ENCODE measurements at regions not wholly inside any gene's neighbourhood (a gene's known extent, or its start where the extent isn't known, plus 50 kb on each side); places are given as distances from the start of the nearest gene placed in this dataset.

GRCh38 chr2:225971433-225971832 is 571.9 kb downstream of the NYAP2 start:
- Histone ChIP-seq H3K79me2 (no peaks in the 10 kb centered on the region), H3K4me3 (ENCODE audit: low read depth, low read length) (no peak overlapping the region), H2AFZ (no peak overlapping the region), H3K4me2 (ENCODE audit: low read length) (no peak overlapping the region), H3K27me3 (ENCODE audit: control insufficient read depth, insufficient read depth, low read length) (no peaks in the 10 kb centered on the region), H3K36me3 (ENCODE audit: control insufficient read depth, insufficient read depth, low read length) (no peaks in the 10 kb centered on the region), H3K9me3 (ENCODE audit: control insufficient read depth, low read length) (no peaks in the 10 kb centered on the region), H3K27ac (no peak overlapping the region), H3K4me1 (no peaks in the 10 kb centered on the region), H3K9ac (no peak overlapping the region)
- no peak for TF ChIP-seq CTCF (IDR thresholded peaks at IDR 0.05)

- H3K27me3 ChIP-seq (ENCODE audit: control insufficient read depth, insufficient read depth, low read length), result no peaks in the 10 kb centered on the region
- H3K4me2 ChIP-seq (ENCODE audit: low read length), result no peak overlapping the region
- no peak overlapping the region for H3K4me3 ChIP-seq (ENCODE audit: low read depth, low read length)
- H3K36me3 ChIP-seq (ENCODE audit: control insufficient read depth, insufficient read depth, low read length), result no peaks in the 10 kb centered on the region
- H3K27ac ChIP-seq, result no peak overlapping the region
- H3K79me2 ChIP-seq, result no peaks in the 10 kb centered on the region
- no peak for TF ChIP-seq CTCF (IDR thresholded peaks at IDR 0.05)
- no peaks in the 10 kb centered on the region for H3K9me3 ChIP-seq (ENCODE audit: control insufficient read depth, low read length)
- no peaks in the 10 kb centered on the region for H3K4me1 ChIP-seq
- no peak overlapping the region for H3K9ac ChIP-seq
- H2AFZ ChIP-seq, result no peak overlapping the region
Measured at GRCh38 chr2:225948903-225949302, 549.4 kb downstream of the NYAP2 start.

GRCh38 chr2:225938991-225939390 is 539.5 kb downstream of the NYAP2 start:
- Histone ChIP-seq H3K4me2 (ENCODE audit: low read length) (no peak overlapping the region), H3K9ac (no peak overlapping the region), H3K36me3 (ENCODE audit: control insufficient read depth, insufficient read depth, low read length) (no peaks in the 10 kb centered on the region), H3K27me3 (ENCODE audit: control insufficient read depth, insufficient read depth, low read length) (no peaks in the 10 kb centered on the region), H2AFZ (no peak overlapping the region), H3K79me2 (no peaks in the 10 kb centered on the region), H3K27ac (no peak overlapping the region), H3K4me1 (no peaks in the 10 kb centered on the region), H3K9me3 (ENCODE audit: control insufficient read depth, low read length) (no peaks in the 10 kb centered on the region), H3K4me3 (ENCODE audit: low read depth, low read length) (no peak overlapping the region)
- TF ChIP-seq CTCF (IDR thresholded peaks at IDR 0.05), result no peak

GRCh38 chr2:225937625-225938187 is 538.2 kb downstream of the NYAP2 start:
- no peak overlapping the region for H3K4me2 ChIP-seq (ENCODE audit: low read length)
- H3K36me3 ChIP-seq (ENCODE audit: control insufficient read depth, insufficient read depth, low read length), result no peaks in the 10 kb centered on the region
- no peaks in the 10 kb centered on the region for H3K79me2 ChIP-seq
- H3K9ac ChIP-seq, result no peak overlapping the region
- H3K9me3 ChIP-seq (ENCODE audit: control insufficient read depth, low read length), result no peaks in the 10 kb centered on the region
- no peak for TF ChIP-seq CTCF (IDR thresholded peaks at IDR 0.05)
- no peaks in the 10 kb centered on the region for H3K27me3 ChIP-seq (ENCODE audit: control insufficient read depth, insufficient read depth, low read length)
- no peak overlapping the region for H2AFZ ChIP-seq
- no peak overlapping the region for H3K27ac ChIP-seq
- H3K4me3 ChIP-seq (ENCODE audit: low read depth, low read length), result no peak overlapping the region
- H3K4me1 ChIP-seq, result no peaks in the 10 kb centered on the region

GRCh38 chr2:225932811-225933413 is 533.4 kb downstream of the NYAP2 start:
- H3K4me1 ChIP-seq, result no peaks in the 10 kb centered on the region
- no peak overlapping the region for H3K27ac ChIP-seq
- H3K4me3 ChIP-seq (ENCODE audit: low read depth, low read length), result no peak overlapping the region
- no peaks in the 10 kb centered on the region for H3K79me2 ChIP-seq
- no peak for TF ChIP-seq CTCF (IDR thresholded peaks at IDR 0.05)
- H2AFZ ChIP-seq, result no peak overlapping the region
- H3K9me3 ChIP-seq (ENCODE audit: control insufficient read depth, low read length), result no peaks in the 10 kb centered on the region
- no peaks in the 10 kb centered on the region for H3K36me3 ChIP-seq (ENCODE audit: control insufficient read depth, insufficient read depth, low read length)
- H3K9ac ChIP-seq, result no peak overlapping the region
- no peaks in the 10 kb centered on the region for H3K27me3 ChIP-seq (ENCODE audit: control insufficient read depth, insufficient read depth, low read length)
- no peak overlapping the region for H3K4me2 ChIP-seq (ENCODE audit: low read length)
